Osteoblast (primary cell): ENCODE measurements at regions not wholly inside any gene's neighbourhood (a gene's known extent, or its start where the extent isn't known, plus 50 kb on each side); places are given as distances from the start of the nearest gene placed in this dataset.

Source experiments
- DNase-seq: peaks from one replicate; pipeline ENCODE4 v3.0.0; 2011; ENCODE audit warnings: low spot score, mixed read lengths; ENCODE audit not compliant: insufficient read length; ENCODE audit errors: missing footprints
- H2AFZ ChIP-seq: 2 replicates; pipeline ENCODE4 v1.6.0; 2011; ENCODE audit warnings: mild to moderate bottlenecking, low read length
- H3K27ac ChIP-seq: 2 replicates; pipeline ENCODE4 v1.5.1; 2011; ENCODE audit warnings: mild to moderate bottlenecking, low read depth, low read length, moderate library complexity
- H3K27me3 ChIP-seq: 2 replicates; pipeline ENCODE4 v1.6.0; 2012; ENCODE audit warnings: mild to moderate bottlenecking, control low read depth, inconsistent platforms, low read length, moderate library complexity; ENCODE audit not compliant: insufficient read depth
- H3K36me3 ChIP-seq: 2 replicates; pipeline ENCODE4 v1.5.1; 2011; ENCODE audit warnings: mild to moderate bottlenecking, low read length, control low read depth, moderate library complexity; ENCODE audit not compliant: insufficient read depth
- H3K4me1 ChIP-seq: 2 replicates; pipeline ENCODE4 v1.5.1; 2011; ENCODE audit warnings: mild to moderate bottlenecking, low read length, control low read depth, moderate library complexity; ENCODE audit not compliant: insufficient read depth
- H3K4me2 ChIP-seq: 2 replicates; pipeline ENCODE4 v1.6.0; 2011; ENCODE audit warnings: mild to moderate bottlenecking, low read length; ENCODE audit not compliant: insufficient read depth
- H3K4me3 ChIP-seq: fragments of 200-600 bp; sonication (generic); 3 replicates; pipeline ENCODE4 v1.5.1; 2012; ENCODE audit warnings: mild to moderate bottlenecking, low read length, inconsistent platforms; ENCODE audit not compliant: insufficient read depth
- H3K79me2 ChIP-seq: 2 replicates; pipeline ENCODE4 v1.6.0; 2012; ENCODE audit warnings: mild to moderate bottlenecking, low read length, control low read depth, inconsistent platforms; ENCODE audit not compliant: insufficient read depth
- H3K9me3 ChIP-seq: 2 replicates; pipeline ENCODE4 v1.5.1; 2011; ENCODE audit warnings: low read depth, low read length, control low read depth
- H4K20me1 ChIP-seq: 2 replicates; pipeline ENCODE4 v1.6.0; 2012; ENCODE audit warnings: mild to moderate bottlenecking, low read length, control low read depth; ENCODE audit not compliant: insufficient read depth
- CTCF ChIP-seq: IDR thresholded peaks from 2 replicates; pipeline ENCODE4 v1.5.1; 2011; ENCODE audit warnings: mild to moderate bottlenecking, low read depth, low read length, moderate library complexity; ENCODE audit errors: extremely low read depth

DNA sequence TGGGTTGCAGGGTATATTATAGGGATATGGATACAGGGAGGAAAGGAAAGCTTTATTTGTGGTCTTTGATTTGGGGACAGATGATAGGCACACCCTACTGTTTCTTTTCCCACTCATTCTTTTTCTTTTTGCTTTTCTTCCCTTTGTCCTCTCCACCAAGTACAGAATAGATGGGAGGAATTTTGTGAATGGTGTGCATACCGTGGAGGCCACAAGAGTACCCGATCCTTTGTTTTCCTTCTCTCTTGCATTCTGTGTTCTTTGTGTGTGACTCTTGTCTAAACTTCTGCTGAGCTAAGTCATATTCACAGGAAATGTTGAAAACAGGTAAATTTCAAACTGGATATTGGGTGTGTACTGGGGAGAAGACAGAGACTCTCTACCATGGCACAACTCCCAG is 321.4 kb upstream of the SLC8A1 start:
- no peak for DNase-seq
- Histone ChIP-seq H3K4me3 (no peak overlapping the region), H3K27ac (no peak overlapping the region), H3K9me3 (no peaks in the 10 kb centered on the region), H3K4me2 (no peak overlapping the region), H3K36me3 (no peaks in the 10 kb centered on the region), H3K79me2 (no peaks in the 10 kb centered on the region), H2AFZ (no peak overlapping the region), H4K20me1 (no peaks in the 10 kb centered on the region), H3K27me3 (no peaks in the 10 kb centered on the region), H3K4me1 (no peaks in the 10 kb centered on the region)
- TF ChIP-seq CTCF, result no peak

- Histone ChIP-seq H3K36me3 (no peaks in the 10 kb centered on the region), H2AFZ (no peak overlapping the region), H3K9me3 (no peaks in the 10 kb centered on the region), H3K4me3 (no peak overlapping the region), H3K27ac (no peak overlapping the region), H4K20me1 (no peaks in the 10 kb centered on the region), H3K4me1 (no peaks in the 10 kb centered on the region), H3K27me3 (peaks cover 7% of the 10 kb centered on the region), H3K4me2 (no peak overlapping the region), H3K79me2 (no peaks in the 10 kb centered on the region)
- TF ChIP-seq CTCF, result no peak
- no peak for DNase-seq
Observed at GRCh38 chr2:40783704-40784103, 331.8 kb upstream of the SLC8A1 start.

DNA sequence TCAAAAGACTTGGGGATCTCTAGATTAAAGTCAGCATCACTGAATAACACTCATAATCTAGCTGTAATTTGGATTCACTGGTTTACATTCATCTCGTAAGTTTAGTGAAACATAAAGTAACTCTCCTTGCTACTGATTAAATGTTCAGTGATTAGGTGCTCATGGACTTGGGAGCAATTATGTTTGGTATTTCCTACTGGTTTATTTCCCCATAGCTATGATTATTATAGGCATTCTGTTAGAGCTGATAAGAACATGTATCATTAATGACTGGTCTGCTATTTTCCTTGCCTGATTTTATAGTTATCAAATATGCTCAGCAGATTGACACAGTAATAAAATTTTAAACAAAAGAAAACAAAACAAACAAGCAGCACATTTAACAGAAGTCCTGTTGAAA is 334.7 kb upstream of the SLC8A1 start:
- H3K27ac ChIP-seq, result no peak overlapping the region
- no peaks in the 10 kb centered on the region for H4K20me1 ChIP-seq
- no peaks in the 10 kb centered on the region for H3K36me3 ChIP-seq
- no peaks in the 10 kb centered on the region for H3K79me2 ChIP-seq
- TF ChIP-seq CTCF, result no peak
- no peak overlapping the region for H2AFZ ChIP-seq
- no peak for DNase-seq
- no peaks in the 10 kb centered on the region for H3K4me1 ChIP-seq
- H3K27me3 ChIP-seq, result peaks cover 7% of the 10 kb centered on the region
- H3K4me2 ChIP-seq, result no peak overlapping the region
- H3K4me3 ChIP-seq, result no peak overlapping the region
- H3K9me3 ChIP-seq, result no peaks in the 10 kb centered on the region

DNA sequence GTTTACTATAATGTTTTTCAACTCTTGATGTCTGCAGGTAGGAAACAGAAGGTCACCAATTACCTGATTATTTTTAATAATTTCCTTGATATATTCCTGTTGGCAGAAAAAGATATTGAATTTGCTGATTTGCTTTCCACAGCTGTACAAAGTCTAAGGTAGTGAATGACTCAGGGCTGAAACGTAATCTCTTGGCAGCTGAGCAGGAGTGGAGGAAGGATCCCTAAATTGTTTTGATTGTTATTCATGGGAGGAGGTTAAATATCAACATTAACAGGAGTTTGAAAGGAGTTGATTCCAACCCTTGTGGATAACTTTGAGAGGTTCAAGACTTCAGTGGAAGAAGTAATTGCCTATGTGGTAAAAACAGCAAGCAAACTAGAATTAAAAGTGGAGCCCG is 345.2 kb upstream of the SLC8A1 start:
- Histone ChIP-seq H3K4me2 (no peak overlapping the region), H3K9me3 (no peaks in the 10 kb centered on the region), H4K20me1 (no peaks in the 10 kb centered on the region), H3K36me3 (no peaks in the 10 kb centered on the region), H3K79me2 (no peaks in the 10 kb centered on the region), H3K27ac (no peak overlapping the region), H3K4me3 (no peak overlapping the region), H3K27me3 (no peaks in the 10 kb centered on the region), H3K4me1 (no peaks in the 10 kb centered on the region), H2AFZ (no peak overlapping the region)
- no peak for DNase-seq
- no peak for TF ChIP-seq CTCF
